Cardiac muscle cell (in vitro differentiated cells and primary cell): ENCODE measurements at regions not wholly inside any gene's neighbourhood (a gene's known extent, or its start where the extent isn't known, plus 50 kb on each side); places are given as distances from the start of the nearest gene placed in this dataset.

Source experiments
- DNase-seq, 2 donors: peaks; one replicate each; pipeline versions ENCODE4 v3.0.0 to v3.0.0-alpha.2; 2010 to 2017; ENCODE audit warnings: low read depth in 1 of 2, low spot score in 1 of 2
- H3K27ac ChIP-seq: fragments of 200-600 bp; sonication (generic); 2 replicates; pipeline ENCODE4 v1.5.1; 2016
- H3K27me3 ChIP-seq: fragments of 200-600 bp; sonication (generic); 2 replicates; pipeline ENCODE4 v1.6.0; 2016; ENCODE audit warnings: control low read depth
- H3K36me3 ChIP-seq: fragments of 200-600 bp; sonication (generic); 2 replicates; pipeline ENCODE4 v1.5.1; 2016; ENCODE audit warnings: control low read depth
- H3K4me1 ChIP-seq: fragments of 200-600 bp; sonication (generic); 2 replicates; pipeline ENCODE4 v1.8.1; 2017; ENCODE audit warnings: low read depth, mild to moderate bottlenecking, mixed run types
- H3K4me3 ChIP-seq: fragments of 200-600 bp; sonication (generic); 2 replicates; pipeline ENCODE4 v1.5.1; 2016; ENCODE audit warnings: mild to moderate bottlenecking
- H3K9me3 ChIP-seq: fragments of 200-600 bp; sonication (generic); 2 replicates; pipeline ENCODE4 v1.5.1; 2017; ENCODE audit warnings: low read depth, mild to moderate bottlenecking, control low read depth
- CTCF ChIP-seq: IDR thresholded peaks from 2 replicates; pipeline ENCODE4 v1.5.1; 2012; ENCODE audit warnings: low read depth, mild to moderate bottlenecking, low read length

- no peaks in the 10 kb centered on the region for H3K36me3 ChIP-seq
- no peak for DNase-seq
- H3K4me1 ChIP-seq = no peaks in the 10 kb centered on the region
- no peaks in the 10 kb centered on the region for H3K9me3 ChIP-seq
- no peak for TF ChIP-seq CTCF
- no peak overlapping the region for H3K27ac ChIP-seq
- no peaks in the 10 kb centered on the region for H3K27me3 ChIP-seq
- no peak overlapping the region for H3K4me3 ChIP-seq
Observed at GRCh38 chr7:114835861-114836260, 86.0 kb upstream of the MDFIC start.

DNA sequence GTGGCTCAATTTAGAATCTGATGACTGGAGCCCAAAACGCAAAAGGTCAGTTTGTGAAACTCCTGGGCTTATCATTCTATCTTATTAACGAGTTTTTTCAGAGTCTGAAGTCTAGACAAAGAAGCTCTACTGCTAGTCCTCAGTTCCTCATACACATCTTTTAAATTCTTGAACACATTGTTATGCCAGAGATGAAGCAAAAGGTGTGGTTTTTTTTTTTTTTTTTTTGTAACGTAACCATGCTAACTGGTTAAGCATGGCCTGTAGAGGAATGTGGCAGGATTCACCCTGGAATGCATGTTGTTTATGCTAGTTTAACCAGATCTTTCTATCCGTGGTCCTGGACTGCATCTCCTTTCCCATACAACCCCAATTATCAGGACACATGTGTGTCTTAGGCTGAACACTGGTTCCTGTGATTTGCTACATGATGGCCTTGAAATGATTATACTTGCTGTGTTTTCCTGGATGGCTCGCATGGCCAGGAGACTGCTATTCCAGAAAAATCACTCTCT, 79.3 kb upstream of the MDFIC start:
- Histone ChIP-seq H3K27ac (no peak overlapping the region), H3K36me3 (no peaks in the 10 kb centered on the region), H3K9me3 (no peaks in the 10 kb centered on the region), H3K27me3 (no peaks in the 10 kb centered on the region), H3K4me1 (no peaks in the 10 kb centered on the region), H3K4me3 (no peak overlapping the region)
- DNase-seq = no peak
- TF ChIP-seq CTCF = no peak

GRCh38 chr7:114843102-114843501, 78.8 kb upstream of the MDFIC start:
- no peak for DNase-seq
- no peak for TF ChIP-seq CTCF
- H3K9me3 ChIP-seq = no peaks in the 10 kb centered on the region
- no peak overlapping the region for H3K27ac ChIP-seq
- H3K27me3 ChIP-seq = no peaks in the 10 kb centered on the region
- no peak overlapping the region for H3K4me3 ChIP-seq
- no peaks in the 10 kb centered on the region for H3K4me1 ChIP-seq
- H3K36me3 ChIP-seq = no peaks in the 10 kb centered on the region

- Histone ChIP-seq H3K27me3 (no peaks in the 10 kb centered on the region), H3K9me3 (no peaks in the 10 kb centered on the region), H3K36me3 (no peaks in the 10 kb centered on the region), H3K27ac (no peak overlapping the region), H3K4me3 (no peak overlapping the region), H3K4me1 (no peaks in the 10 kb centered on the region)
- peak in 1 of 2 donors; percentile 23 for DNase-seq
- no peak for TF ChIP-seq CTCF
Observed at GRCh38 chr7:114851406-114852061, 70.4 kb upstream of the MDFIC start.

- H3K36me3 ChIP-seq = no peaks in the 10 kb centered on the region
- H3K27ac ChIP-seq = no peak overlapping the region
- no peaks in the 10 kb centered on the region for H3K27me3 ChIP-seq
- DNase-seq = no peak
- no peak overlapping the region for H3K4me3 ChIP-seq
- H3K9me3 ChIP-seq = no peaks in the 10 kb centered on the region
- no peaks in the 10 kb centered on the region for H3K4me1 ChIP-seq
- TF ChIP-seq CTCF = no peak
Observed at GRCh38 chr7:114852293-114852692, 69.6 kb upstream of the MDFIC start.
